HG03280 (cell line): ENCODE measurements at regions not wholly inside any gene's neighbourhood (a gene's known extent, or its start where the extent isn't known, plus 50 kb on each side); places are given as distances from the start of the nearest gene placed in this dataset.
"Not testable (repeated sequence)": the region's sequence is repeated elsewhere in the genome, so short reads cannot be mapped to it uniquely, and the experiment has no call there.

Experiments used
- ATAC-seq: cut with Tn5 transposase; IDR thresholded peaks from one replicate; pipeline ENCODE4 v1.9.1; 2021; ENCODE audit warnings: mild to moderate bottlenecking, moderate library complexity; ENCODE audit not compliant: unreplicated experiment

- ATAC-seq: no peak
These were observed 490.5 kb upstream of the PFKP start for GRCh38 chr10:2576892-2577291.

GRCh38 chr10:2575460-2575859 is 491.9 kb upstream of the PFKP start:
- ATAC-seq: no peak

- no peak for ATAC-seq
These were observed 494.7 kb upstream of the PFKP start for GRCh38 chr10:2572611-2573010.

- ATAC-seq: no peak
These were observed 510.5 kb upstream of the PFKP start for GRCh38 chr10:2556883-2557282.

GRCh38 chr10:2548071-2548470 is 519.3 kb upstream of the PFKP start:
- no peak for ATAC-seq

- ATAC-seq: no peak
These were observed 519.7 kb upstream of the PFKP start for GRCh38 chr10:2547606-2548005.

- ATAC-seq: not testable (repeated sequence)
These were observed 520.5 kb upstream of the PFKP start for GRCh38 chr10:2546894-2547293.

- no peak for ATAC-seq
These were observed 523.4 kb upstream of the PFKP start for GRCh38 chr10:2543974-2544373.

GRCh38 chr10:2543142-2543886 is 524.0 kb upstream of the PFKP start:
- ATAC-seq: no peak

- no peak for ATAC-seq
These were observed 526.2 kb upstream of the PFKP start for GRCh38 chr10:2541176-2541575.

GRCh38 chr10:2529945-2530344 is 537.4 kb upstream of the PFKP start:
- ATAC-seq: no peak

- no peak for ATAC-seq
These were observed 541.6 kb upstream of the PFKP start for GRCh38 chr10:2525781-2526180.

- no peak for ATAC-seq
These were observed 548.2 kb upstream of the PFKP start for GRCh38 chr10:2519139-2519538.

GRCh38 chr10:2509081-2509531 is 558.2 kb upstream of the PFKP start:
- ATAC-seq: no peak

- ATAC-seq: not testable (repeated sequence)
These were observed 565.9 kb upstream of the PFKP start for GRCh38 chr10:2501366-2501940.

- ATAC-seq: no peak
These were observed 572.9 kb upstream of the PFKP start for GRCh38 chr10:2494399-2494798.

- ATAC-seq: no peak
These were observed 578.8 kb upstream of the PFKP start for GRCh38 chr10:2488446-2489005.

GRCh38 chr10:2487921-2488320 is 579.4 kb upstream of the PFKP start:
- no peak for ATAC-seq

- no peak for ATAC-seq
These were observed 588.7 kb upstream of the PFKP start for GRCh38 chr10:2478656-2479055.

- ATAC-seq: no peak
These were observed 590.4 kb upstream of the PFKP start for GRCh38 chr10:2476812-2477553.

- ATAC-seq: no peak
These were observed 591.0 kb upstream of the PFKP start for GRCh38 chr10:2476218-2476811.
